ENCODE measurements at regions not wholly inside any gene's neighbourhood (a gene's known extent, or its start where the extent isn't known, plus 50 kb on each side); places are given as distances from the start of the nearest gene placed in this dataset.

GRCh38 chr5:30103452-30104202 lies 1089.9 kb upstream of the CDH6 start:
- TF ChIP-seq, protein P1, sequence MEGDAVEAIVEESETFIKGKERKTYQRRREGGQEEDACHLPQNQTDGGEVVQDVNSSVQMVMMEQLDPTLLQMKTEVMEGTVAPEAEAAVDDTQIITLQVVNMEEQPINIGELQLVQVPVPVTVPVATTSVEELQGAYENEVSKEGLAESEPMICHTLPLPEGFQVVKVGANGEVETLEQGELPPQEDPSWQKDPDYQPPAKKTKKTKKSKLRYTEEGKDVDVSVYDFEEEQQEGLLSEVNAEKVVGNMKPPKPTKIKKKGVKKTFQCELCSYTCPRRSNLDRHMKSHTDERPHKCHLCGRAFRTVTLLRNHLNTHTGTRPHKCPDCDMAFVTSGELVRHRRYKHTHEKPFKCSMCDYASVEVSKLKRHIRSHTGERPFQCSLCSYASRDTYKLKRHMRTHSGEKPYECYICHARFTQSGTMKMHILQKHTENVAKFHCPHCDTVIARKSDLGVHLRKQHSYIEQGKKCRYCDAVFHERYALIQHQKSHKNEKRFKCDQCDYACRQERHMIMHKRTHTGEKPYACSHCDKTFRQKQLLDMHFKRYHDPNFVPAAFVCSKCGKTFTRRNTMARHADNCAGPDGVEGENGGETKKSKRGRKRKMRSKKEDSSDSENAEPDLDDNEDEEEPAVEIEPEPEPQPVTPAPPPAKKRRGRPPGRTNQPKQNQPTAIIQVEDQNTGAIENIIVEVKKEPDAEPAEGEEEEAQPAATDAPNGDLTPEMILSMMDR (conservative IDR thresholded peaks at IDR 0.05), result no peak
- no peak overlapping the region for H3K27ac ChIP-seq

GRCh38 chr5:30103052-30103451 lies 1090.4 kb upstream of the CDH6 start:
- no peak overlapping the region for H3K27ac ChIP-seq
- TF ChIP-seq, protein P1 (conservative IDR thresholded peaks at IDR 0.05), result no peak

DNA sequence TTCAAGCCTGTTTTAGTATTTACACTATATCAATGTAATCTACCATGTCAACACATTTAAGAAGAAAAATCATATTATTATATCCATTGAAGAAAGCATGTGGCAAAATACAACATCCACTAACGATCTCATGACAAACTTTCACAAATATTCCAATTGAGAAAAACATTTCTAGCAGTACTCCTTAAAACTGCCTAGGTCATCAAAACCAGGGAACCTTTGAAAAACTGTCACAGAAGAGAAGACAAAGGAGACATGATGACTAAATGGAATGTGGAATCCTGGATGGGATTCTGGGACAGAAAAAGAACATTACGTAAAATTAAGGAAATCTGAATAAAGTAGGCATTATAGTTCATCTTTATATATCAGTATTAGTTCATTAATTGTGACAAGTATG lies 1091.3 kb upstream of the CDH6 start:
- H3K27ac ChIP-seq, result no peak overlapping the region

GRCh38 chr5:30100929-30101328 lies 1092.6 kb upstream of the CDH6 start:
- TF ChIP-seq, protein P1 (conservative IDR thresholded peaks at IDR 0.05), result no peak
- H3K27ac ChIP-seq, result no peak overlapping the region

More for the DNA sequence above, 1091.3 kb upstream of the CDH6 start:
- TF ChIP-seq, protein P1 (conservative IDR thresholded peaks at IDR 0.05), result no peak

DNA sequence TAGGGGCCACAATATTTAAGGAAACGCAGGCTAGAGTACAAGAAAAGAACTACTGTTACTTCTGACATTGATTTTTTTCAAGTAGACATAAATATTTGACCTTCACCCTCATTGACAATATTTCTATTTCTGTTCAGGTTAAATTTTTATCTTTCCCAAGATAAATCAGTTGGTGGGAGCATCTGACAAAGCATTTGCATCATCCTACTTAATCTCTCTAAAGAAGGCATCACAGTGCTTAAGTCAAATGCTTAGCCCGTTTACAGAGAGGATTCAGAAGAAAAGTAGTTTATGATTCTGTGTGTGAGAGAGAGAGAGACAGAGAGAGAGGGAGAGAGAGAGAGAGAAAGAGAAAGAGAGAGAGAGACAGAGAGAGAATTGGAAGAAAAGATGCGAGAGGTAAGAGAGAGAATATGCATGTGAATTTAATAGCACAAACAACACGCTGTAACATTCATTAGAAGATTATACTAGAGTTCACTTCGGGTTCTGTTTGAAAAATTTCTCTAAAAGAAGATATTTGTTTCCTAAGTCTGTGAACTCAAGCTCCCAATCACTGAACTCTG lies 1093.3 kb upstream of the CDH6 start:
- TF ChIP-seq, protein P1 (conservative IDR thresholded peaks at IDR 0.05), result no peak
- no peak overlapping the region for H3K27ac ChIP-seq

- TF ChIP-seq, protein P1 (conservative IDR thresholded peaks at IDR 0.05), result no peak
- H3K27ac ChIP-seq, result no peak overlapping the region
Measured at GRCh38 chr5:30099634-30100033, 1093.9 kb upstream of the CDH6 start.

GRCh38 chr5:30098940-30099339 lies 1094.5 kb upstream of the CDH6 start:
- TF ChIP-seq, protein P1 (conservative IDR thresholded peaks at IDR 0.05), result no peak
- no peak overlapping the region for H3K27ac ChIP-seq

Measured in VCaP (cell line).